ENCODE measurements at regions not wholly inside any gene's neighbourhood (a gene's known extent, or its start where the extent isn't known, plus 50 kb on each side); places are given as distances from the start of the nearest gene placed in this dataset.

DNA sequence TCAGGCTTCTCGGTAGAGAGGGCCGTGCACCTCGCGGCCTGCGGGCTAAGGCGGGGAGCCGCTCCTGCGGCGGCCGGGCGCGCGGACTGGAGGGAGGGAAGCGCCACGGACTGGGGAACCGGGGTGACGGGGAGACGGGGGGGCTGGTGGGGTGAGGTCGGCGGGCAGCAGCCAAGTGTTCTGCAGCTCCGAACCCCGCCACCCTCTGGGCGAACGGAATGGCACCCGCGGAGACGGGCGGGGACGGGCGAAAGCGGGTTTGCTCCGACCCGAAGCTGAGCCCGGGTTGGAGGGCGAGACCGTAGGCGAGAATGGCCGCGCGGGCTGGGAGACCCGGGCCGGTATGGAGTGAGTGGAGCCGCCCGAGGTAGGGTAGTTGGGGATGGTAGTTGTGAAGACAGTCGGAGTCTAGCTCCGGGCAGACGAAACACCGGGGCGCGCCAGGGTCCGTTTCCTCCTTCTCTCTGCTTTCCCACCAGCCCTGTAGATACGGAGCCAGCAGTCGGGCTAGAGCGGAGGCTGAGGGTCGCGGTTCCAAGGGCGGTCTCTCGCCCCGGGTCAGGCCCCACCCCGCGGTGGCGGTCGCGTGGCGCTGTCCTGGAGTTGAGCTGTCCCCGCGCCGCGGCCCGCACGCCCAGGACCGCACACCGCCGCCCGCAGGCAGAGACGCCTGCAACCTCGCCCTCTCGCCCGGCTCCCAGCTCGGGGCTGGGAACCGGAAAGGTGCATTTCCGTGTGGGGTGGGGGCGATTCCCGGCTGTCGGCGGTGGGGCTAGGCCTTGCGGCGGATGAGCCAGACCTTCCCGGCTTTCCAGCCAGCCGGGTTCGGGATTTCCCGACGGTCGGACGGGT lies 160.3 kb upstream of the SIX2 start:
- TF ChIP-seq, protein P1, sequence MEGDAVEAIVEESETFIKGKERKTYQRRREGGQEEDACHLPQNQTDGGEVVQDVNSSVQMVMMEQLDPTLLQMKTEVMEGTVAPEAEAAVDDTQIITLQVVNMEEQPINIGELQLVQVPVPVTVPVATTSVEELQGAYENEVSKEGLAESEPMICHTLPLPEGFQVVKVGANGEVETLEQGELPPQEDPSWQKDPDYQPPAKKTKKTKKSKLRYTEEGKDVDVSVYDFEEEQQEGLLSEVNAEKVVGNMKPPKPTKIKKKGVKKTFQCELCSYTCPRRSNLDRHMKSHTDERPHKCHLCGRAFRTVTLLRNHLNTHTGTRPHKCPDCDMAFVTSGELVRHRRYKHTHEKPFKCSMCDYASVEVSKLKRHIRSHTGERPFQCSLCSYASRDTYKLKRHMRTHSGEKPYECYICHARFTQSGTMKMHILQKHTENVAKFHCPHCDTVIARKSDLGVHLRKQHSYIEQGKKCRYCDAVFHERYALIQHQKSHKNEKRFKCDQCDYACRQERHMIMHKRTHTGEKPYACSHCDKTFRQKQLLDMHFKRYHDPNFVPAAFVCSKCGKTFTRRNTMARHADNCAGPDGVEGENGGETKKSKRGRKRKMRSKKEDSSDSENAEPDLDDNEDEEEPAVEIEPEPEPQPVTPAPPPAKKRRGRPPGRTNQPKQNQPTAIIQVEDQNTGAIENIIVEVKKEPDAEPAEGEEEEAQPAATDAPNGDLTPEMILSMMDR (IDR thresholded peaks at IDR 0.05 in 8 of 11, conservative IDR thresholded peaks at IDR 0.05 in 3 of 11): peak in 1 of 11 experiments; percentile 12
- TF ChIP-seq POLR2A (IDR thresholded peaks at IDR 0.05): no peak

Measured in spleen (tissue), 7 donors.